ENCODE measurements at regions not wholly inside any gene's neighbourhood (a gene's known extent, or its start where the extent isn't known, plus 50 kb on each side); places are given as distances from the start of the nearest gene placed in this dataset.

GRCh38 chrX:122301491-122301890, 882.6 kb upstream of the GRIA3 start:
- TF ChIP-seq, protein P1, sequence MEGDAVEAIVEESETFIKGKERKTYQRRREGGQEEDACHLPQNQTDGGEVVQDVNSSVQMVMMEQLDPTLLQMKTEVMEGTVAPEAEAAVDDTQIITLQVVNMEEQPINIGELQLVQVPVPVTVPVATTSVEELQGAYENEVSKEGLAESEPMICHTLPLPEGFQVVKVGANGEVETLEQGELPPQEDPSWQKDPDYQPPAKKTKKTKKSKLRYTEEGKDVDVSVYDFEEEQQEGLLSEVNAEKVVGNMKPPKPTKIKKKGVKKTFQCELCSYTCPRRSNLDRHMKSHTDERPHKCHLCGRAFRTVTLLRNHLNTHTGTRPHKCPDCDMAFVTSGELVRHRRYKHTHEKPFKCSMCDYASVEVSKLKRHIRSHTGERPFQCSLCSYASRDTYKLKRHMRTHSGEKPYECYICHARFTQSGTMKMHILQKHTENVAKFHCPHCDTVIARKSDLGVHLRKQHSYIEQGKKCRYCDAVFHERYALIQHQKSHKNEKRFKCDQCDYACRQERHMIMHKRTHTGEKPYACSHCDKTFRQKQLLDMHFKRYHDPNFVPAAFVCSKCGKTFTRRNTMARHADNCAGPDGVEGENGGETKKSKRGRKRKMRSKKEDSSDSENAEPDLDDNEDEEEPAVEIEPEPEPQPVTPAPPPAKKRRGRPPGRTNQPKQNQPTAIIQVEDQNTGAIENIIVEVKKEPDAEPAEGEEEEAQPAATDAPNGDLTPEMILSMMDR (IDR thresholded peaks at IDR 0.05; ENCODE audit: low read depth, low read length), result no peak
- TF ChIP-seq POLR2A (IDR thresholded peaks at IDR 0.05; ENCODE audit: extremely low read depth, insufficient read length) (no peak), MAX (IDR thresholded peaks at IDR 0.05; ENCODE audit: low read depth, low read length) (no peak), MYC (IDR thresholded peaks at IDR 0.05; ENCODE audit: low read depth, low read length) (no peak)

All from NB4 (cell line).